ENCODE measurements at regions not wholly inside any gene's neighbourhood (a gene's known extent, or its start where the extent isn't known, plus 50 kb on each side); places are given as distances from the start of the nearest gene placed in this dataset.
"Not testable (repeated sequence)": the region's sequence is repeated elsewhere in the genome, so short reads cannot be mapped to it uniquely, and the experiment has no call there.

DNA sequence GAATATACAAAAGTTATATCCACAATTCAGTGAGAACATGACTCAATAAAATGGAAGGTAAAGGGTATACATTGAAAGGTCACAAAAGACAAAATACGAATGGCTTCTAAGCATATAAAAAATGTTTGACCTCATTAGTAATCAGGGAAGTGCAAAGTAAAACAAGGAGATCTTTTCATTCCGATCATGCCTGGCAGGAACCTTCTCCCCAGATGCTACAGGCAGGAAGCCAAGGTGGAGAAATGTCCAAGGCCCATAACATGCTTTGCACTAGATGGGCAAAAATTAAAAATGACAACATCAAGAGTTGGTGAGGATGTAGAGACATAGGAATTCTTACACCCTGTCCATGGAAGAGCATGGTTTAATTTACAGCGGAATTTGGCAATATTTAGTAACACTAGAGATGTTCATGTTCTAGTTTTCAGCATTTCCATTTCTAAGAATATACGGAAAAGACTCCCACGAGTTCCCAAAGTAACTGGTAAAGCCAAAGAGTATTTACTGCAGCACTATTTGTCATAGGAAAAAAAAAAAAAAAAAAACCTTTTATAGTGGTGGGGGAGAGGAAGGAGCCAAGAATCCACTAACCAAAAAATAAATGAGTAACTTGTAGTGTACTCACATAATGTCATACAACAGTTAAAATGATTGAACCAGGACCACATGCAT is 184.5 kb upstream of the KAZN start:
- H3K9me3 ChIP-seq: no peaks in the 10 kb centered on the region
- no peak overlapping the region for H3K27ac ChIP-seq
- DNase-seq (ENCODE audit: low spot score in 2 of 2): no peak
- H3K4me1 ChIP-seq: no peaks in the 10 kb centered on the region
- no peak overlapping the region for H3K4me3 ChIP-seq
- H3K36me3 ChIP-seq: no peaks in the 10 kb centered on the region
- TF ChIP-seq POLR2AphosphoS5 (IDR thresholded peaks at IDR 0.05) (no peak), EP300 (IDR thresholded peaks at IDR 0.05) (no peak), POLR2A (IDR thresholded peaks at IDR 0.05) (no peak), CTCF (IDR thresholded peaks at IDR 0.05) (no peak)
- H3K27me3 ChIP-seq: no peaks in the 10 kb centered on the region
- 61% methylated on average over 5 of the region's 5 CpGs for WGBS

DNA sequence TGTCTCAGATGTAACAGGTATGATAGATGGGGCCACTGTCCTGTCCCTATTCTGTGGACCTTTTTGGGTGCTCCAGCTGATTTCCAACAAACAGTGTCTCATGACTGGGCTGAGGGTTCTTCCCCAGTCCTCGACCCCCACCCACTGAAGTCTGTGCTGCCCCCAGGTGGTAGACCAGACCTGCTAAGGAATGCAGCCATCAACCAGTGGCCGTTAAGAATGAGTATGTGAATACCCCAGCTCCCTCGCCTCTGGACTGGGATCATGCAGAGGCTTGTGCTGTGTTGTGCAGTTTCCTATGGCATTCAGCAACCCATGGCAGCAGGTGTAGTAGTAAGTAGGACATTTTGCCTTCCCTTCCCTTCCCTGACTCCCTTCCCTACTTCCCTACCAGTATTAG is 183.1 kb upstream of the KAZN start:
- 67% methylated on average over 3 of the region's 3 CpGs for WGBS
- Histone ChIP-seq H3K36me3 (no peaks in the 10 kb centered on the region), H3K27ac (no peak overlapping the region), H3K4me3 (no peak overlapping the region), H3K4me1 (no peaks in the 10 kb centered on the region), H3K9me3 (no peaks in the 10 kb centered on the region), H3K27me3 (no peaks in the 10 kb centered on the region)
- DNase-seq (ENCODE audit: low spot score in 2 of 2): no peak
- no peak for TF ChIP-seq POLR2AphosphoS5 (IDR thresholded peaks at IDR 0.05)
- no peak for TF ChIP-seq CTCF (IDR thresholded peaks at IDR 0.05)
- no peak for TF ChIP-seq POLR2A (IDR thresholded peaks at IDR 0.05)
- TF ChIP-seq EP300 (IDR thresholded peaks at IDR 0.05): no peak

DNA sequence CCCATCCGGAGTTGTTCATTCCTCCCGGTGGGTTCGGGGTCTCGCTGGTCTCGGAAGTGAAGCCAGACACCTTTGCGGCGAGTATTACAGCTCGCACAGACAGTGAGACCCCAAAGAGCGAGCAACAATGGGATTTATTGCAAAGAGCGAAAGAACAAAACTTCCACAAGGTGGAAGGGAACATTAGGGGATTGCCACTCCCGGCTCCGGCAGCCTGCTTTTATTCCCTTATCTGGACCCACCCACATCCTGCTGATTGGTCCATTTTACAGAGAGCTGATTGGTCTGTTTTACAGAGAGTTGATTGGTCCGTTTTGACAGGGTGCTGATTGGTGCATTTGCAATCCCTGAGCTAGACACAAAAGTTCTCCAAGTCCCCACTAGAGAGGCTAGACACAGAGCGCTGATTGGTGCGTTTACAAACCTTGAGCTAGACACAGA is 178.7 kb upstream of the KAZN start:
- not testable (repeated sequence) for H3K27ac ChIP-seq; H3K4me1 ChIP-seq; DNase-seq (ENCODE audit: low spot score in 2 of 2); H3K9me3 ChIP-seq; H3K4me3 ChIP-seq; H3K27me3 ChIP-seq; H3K36me3 ChIP-seq
- 95% methylated on average over 15 of the region's 15 CpGs for WGBS

DNA sequence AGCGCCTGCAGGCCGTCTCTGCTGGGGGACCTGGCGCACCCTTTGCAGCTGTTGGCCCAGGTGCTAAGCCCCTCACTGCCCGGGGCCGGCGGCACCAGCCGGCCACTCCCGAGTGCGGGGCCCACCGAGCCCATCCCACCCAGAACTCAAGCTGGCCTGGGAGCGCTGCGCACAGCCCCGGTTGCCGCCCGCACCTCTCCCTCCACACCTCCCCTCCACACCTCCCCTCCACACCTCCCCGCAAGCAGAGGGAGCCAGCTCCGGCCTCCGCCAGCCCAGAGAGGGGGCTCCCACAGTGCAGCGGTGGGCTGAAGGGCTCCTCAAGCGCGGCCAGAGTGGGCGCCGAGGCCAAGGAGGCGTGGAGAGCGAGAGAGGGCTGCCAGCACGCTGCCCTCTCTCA is 177.8 kb upstream of the KAZN start:
- no peak for TF ChIP-seq POLR2A (IDR thresholded peaks at IDR 0.05)
- no peak for TF ChIP-seq EP300 (IDR thresholded peaks at IDR 0.05)
- no peak for TF ChIP-seq CTCF (IDR thresholded peaks at IDR 0.05)
- no peak for TF ChIP-seq POLR2AphosphoS5 (IDR thresholded peaks at IDR 0.05)
- Histone ChIP-seq H3K27ac (no peak overlapping the region), H3K4me3 (no peak overlapping the region), H3K27me3 (no peaks in the 10 kb centered on the region), H3K9me3 (no peaks in the 10 kb centered on the region), H3K36me3 (no peaks in the 10 kb centered on the region), H3K4me1 (no peaks in the 10 kb centered on the region)
- 99% methylated on average over 14 of the region's 26 CpGs for WGBS
- DNase-seq (ENCODE audit: low spot score in 2 of 2): no peak

DNA sequence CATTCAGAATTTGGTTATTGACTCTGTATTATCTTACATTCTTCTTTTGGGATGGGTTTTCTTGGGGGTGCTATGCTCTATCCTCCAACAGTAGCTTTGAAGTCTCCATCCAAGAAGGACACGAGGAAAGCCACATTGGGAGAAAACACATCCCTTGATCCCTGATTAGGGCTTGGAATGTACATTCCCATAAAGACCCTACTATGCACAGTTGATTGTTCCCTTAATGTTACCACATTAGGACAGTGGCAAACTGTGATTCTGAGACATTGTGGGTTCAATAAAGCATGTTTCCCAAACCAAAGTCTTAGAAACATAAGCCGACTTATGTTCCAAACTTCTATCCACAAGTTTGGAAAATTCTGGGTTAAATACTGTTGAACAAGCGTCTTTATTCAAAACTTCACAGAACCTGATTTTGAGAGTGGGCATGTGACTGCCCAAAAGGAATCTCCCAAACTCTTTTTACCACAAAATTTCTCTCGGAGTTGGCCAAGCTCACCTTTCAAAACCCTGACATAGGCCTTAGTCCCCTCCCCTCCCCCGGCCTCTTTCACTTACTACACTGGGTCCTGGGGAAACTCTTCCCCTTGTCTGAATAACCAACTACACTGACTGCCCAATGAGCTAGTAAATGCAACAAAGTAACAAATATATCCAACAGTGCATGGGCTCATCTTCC is 177.0 kb upstream of the KAZN start:
- H3K27ac ChIP-seq: no peak overlapping the region
- no peak for DNase-seq (ENCODE audit: low spot score in 2 of 2)
- no peak for TF ChIP-seq POLR2AphosphoS5 (IDR thresholded peaks at IDR 0.05)
- TF ChIP-seq CTCF (IDR thresholded peaks at IDR 0.05): no peak
- no peak for TF ChIP-seq POLR2A (IDR thresholded peaks at IDR 0.05)
- TF ChIP-seq EP300 (IDR thresholded peaks at IDR 0.05): no peak

More for the DNA sequence above, 177.0 kb upstream of the KAZN start:
- Histone ChIP-seq H3K9me3 (no peaks in the 10 kb centered on the region), H3K4me3 (no peak overlapping the region), H3K4me1 (no peaks in the 10 kb centered on the region), H3K36me3 (no peaks in the 10 kb centered on the region), H3K27me3 (no peaks in the 10 kb centered on the region)
- 92% methylated on average over 5 of the region's 5 CpGs for WGBS
